WERI-Rb-1 (cell line): ENCODE measurements at regions not wholly inside any gene's neighbourhood (a gene's known extent, or its start where the extent isn't known, plus 50 kb on each side); places are given as distances from the start of the nearest gene placed in this dataset.

Experiments used
- DNase-seq: peaks from one replicate; pipeline ENCODE4 v3.0.0-alpha.2; 2020
- H3K27ac ChIP-seq: fragments of 250-450 bp; sonication (Bioruptor Pico); 2 replicates; pipeline ENCODE4 v1.5.1; 2020; ENCODE audit warnings: mild to moderate bottlenecking, moderate library complexity
- H3K27me3 ChIP-seq: fragments of 250-450 bp; sonication (Bioruptor Pico); 2 replicates; pipeline ENCODE4 v1.5.1; 2021; ENCODE audit warnings: mild to moderate bottlenecking, low read depth, moderate library complexity; ENCODE audit not compliant: insufficient read depth, severe bottlenecking
- H3K36me3 ChIP-seq: fragments of 250-450 bp; sonication (Bioruptor Pico); 2 replicates; pipeline ENCODE4 v1.5.1; 2020; ENCODE audit warnings: mild to moderate bottlenecking, moderate library complexity
- H3K4me3 ChIP-seq: 2 replicates; pipeline ENCODE4 v1.5.1; 2011; ENCODE audit warnings: low read depth, mild to moderate bottlenecking, control low read depth, low read length
- H3K9me3 ChIP-seq: fragments of 250-450 bp; sonication (Bioruptor Pico); 2 replicates; pipeline ENCODE4 v1.5.1; 2021; ENCODE audit warnings: mild to moderate bottlenecking, moderate library complexity; ENCODE audit not compliant: severe bottlenecking
- CTCF ChIP-seq: IDR thresholded peaks from 2 replicates; pipeline ENCODE4 v1.5.1; 2011; ENCODE audit warnings: low read depth, mild to moderate bottlenecking, control low read depth, inconsistent platforms, low read length

GRCh38 chr11:119486016-119486415, 63.0 kb upstream of the THY1 start:
- Histone ChIP-seq H3K27me3 (no peaks in the 10 kb centered on the region), H3K36me3 (no peaks in the 10 kb centered on the region), H3K9me3 (no peaks in the 10 kb centered on the region), H3K27ac (no peak overlapping the region), H3K4me3 (no peak overlapping the region)
- DNase-seq = peak; percentile 4
- TF ChIP-seq CTCF = no peak

- no peaks in the 10 kb centered on the region for H3K27me3 ChIP-seq
- TF ChIP-seq CTCF = peak; percentile 67
- H3K27ac ChIP-seq = no peak overlapping the region
- DNase-seq = peak; percentile 64
- no peaks in the 10 kb centered on the region for H3K36me3 ChIP-seq
- no peak overlapping the region for H3K4me3 ChIP-seq
- no peaks in the 10 kb centered on the region for H3K9me3 ChIP-seq
Observed at GRCh38 chr11:119484741-119485605, 62.0 kb upstream of the THY1 start.

- no peak for TF ChIP-seq CTCF
- no peaks in the 10 kb centered on the region for H3K9me3 ChIP-seq
- H3K27me3 ChIP-seq = no peaks in the 10 kb centered on the region
Observed at GRCh38 chr11:119483881-119484371, 61.0 kb upstream of the THY1 start.

GRCh38 chr11:119483341-119483880, 60.4 kb upstream of the THY1 start:
- Histone ChIP-seq H3K9me3 (no peaks in the 10 kb centered on the region), H3K27me3 (no peaks in the 10 kb centered on the region), H3K27ac (no peak overlapping the region), H3K36me3 (no peaks in the 10 kb centered on the region), H3K4me3 (no peak overlapping the region)
- no peak for TF ChIP-seq CTCF
- DNase-seq = no peak

More at GRCh38 chr11:119483881-119484371, 61.0 kb upstream of the THY1 start:
- Histone ChIP-seq H3K36me3 (no peaks in the 10 kb centered on the region), H3K4me3 (no peak overlapping the region), H3K27ac (no peak overlapping the region)
- peak; percentile 4 for DNase-seq

GRCh38 chr11:119482521-119483011, 59.6 kb upstream of the THY1 start:
- H3K36me3 ChIP-seq = no peaks in the 10 kb centered on the region
- H3K9me3 ChIP-seq = no peaks in the 10 kb centered on the region
- H3K27me3 ChIP-seq = no peaks in the 10 kb centered on the region
- TF ChIP-seq CTCF = no peak
- H3K27ac ChIP-seq = no peak overlapping the region
- no peak for DNase-seq
- no peak overlapping the region for H3K4me3 ChIP-seq
